GM12872 (cell line): ENCODE measurements at regions not wholly inside any gene's neighbourhood (a gene's known extent, or its start where the extent isn't known, plus 50 kb on each side); places are given as distances from the start of the nearest gene placed in this dataset.

Source experiments
- TF ChIP-seq, protein P1 (sequence below): IDR thresholded peaks from 3 replicates; pipeline ENCODE4 v1.5.1; 2011; ENCODE audit warnings: low read depth, mild to moderate bottlenecking, low read length, moderate library complexity; ENCODE audit not compliant: insufficient read depth

DNA sequence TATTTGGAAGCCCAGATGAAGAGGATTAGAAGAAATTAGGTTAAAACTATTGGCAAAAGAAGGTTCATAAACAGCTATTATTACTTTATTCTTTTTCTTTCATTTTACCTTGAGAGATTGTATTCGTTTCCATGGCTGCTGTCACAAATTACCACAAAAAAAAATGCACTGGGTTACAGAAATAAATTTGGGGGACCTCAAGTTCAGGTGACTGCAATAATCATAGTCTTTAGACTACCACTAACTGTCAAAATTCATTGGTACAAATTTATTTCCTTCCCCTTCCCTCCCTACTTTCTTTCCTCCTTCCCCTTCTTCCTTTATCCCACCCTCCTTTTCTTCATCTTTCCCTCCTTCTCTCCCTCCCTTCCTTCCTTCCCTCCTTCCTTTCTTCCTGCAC is 217.8 kb upstream of the PIK3C3 start:
- TF ChIP-seq, protein P1, sequence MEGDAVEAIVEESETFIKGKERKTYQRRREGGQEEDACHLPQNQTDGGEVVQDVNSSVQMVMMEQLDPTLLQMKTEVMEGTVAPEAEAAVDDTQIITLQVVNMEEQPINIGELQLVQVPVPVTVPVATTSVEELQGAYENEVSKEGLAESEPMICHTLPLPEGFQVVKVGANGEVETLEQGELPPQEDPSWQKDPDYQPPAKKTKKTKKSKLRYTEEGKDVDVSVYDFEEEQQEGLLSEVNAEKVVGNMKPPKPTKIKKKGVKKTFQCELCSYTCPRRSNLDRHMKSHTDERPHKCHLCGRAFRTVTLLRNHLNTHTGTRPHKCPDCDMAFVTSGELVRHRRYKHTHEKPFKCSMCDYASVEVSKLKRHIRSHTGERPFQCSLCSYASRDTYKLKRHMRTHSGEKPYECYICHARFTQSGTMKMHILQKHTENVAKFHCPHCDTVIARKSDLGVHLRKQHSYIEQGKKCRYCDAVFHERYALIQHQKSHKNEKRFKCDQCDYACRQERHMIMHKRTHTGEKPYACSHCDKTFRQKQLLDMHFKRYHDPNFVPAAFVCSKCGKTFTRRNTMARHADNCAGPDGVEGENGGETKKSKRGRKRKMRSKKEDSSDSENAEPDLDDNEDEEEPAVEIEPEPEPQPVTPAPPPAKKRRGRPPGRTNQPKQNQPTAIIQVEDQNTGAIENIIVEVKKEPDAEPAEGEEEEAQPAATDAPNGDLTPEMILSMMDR, result no peak

DNA sequence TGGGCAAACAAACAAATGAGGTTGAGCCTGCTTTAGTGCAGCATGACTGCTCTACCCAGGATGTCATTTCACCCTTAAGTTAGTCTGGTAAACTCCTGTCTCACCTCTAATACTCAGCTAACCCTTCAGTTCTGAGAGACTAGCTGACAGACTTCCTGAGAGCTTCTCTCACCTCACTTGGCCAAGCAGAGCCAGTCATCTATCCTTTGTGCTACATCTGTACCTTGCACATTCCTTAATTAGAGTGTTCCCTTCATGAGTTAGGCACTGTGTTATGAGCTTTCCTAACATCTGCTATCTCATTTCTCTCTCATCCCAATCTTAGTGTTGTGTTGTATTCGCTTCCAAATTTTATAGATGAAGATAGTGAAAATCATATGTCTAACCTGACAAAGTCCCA is 220.1 kb upstream of the PIK3C3 start:
- TF ChIP-seq, protein P1, result no peak

GRCh38 chr18:41732356-41732755 is 222.7 kb upstream of the PIK3C3 start:
- TF ChIP-seq, protein P1, result no peak

DNA sequence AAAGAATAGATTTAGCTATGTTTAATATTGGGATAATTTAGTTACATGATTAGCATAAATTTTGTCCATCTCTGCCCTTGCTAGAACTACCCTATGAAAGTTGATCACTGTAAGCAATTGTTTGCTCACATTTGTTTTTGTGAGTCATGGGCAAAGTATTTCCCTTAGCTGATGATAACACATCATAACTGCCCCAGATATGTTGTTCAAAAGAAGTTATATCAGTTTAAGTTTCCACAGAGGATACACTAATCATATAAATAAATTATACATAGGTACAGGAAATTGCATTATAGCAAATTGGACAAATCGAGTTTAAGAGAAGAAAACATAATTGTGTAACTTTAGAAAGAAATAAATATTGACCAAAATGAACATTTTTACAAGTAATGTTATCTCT is 223.2 kb upstream of the PIK3C3 start:
- TF ChIP-seq, protein P1, result no peak

- TF ChIP-seq, protein P1, result no peak
Observed at GRCh38 chr18:41724195-41724594, 230.8 kb upstream of the PIK3C3 start.

GRCh38 chr18:41721103-41721790 is 233.8 kb upstream of the PIK3C3 start:
- TF ChIP-seq, protein P1, result no peak

GRCh38 chr18:41720226-41720625 is 234.8 kb upstream of the PIK3C3 start:
- TF ChIP-seq, protein P1, result no peak

- TF ChIP-seq, protein P1, result no peak
Observed at GRCh38 chr18:41719808-41720207, 235.2 kb upstream of the PIK3C3 start.
